ENCODE measurements at regions not wholly inside any gene's neighbourhood (a gene's known extent, or its start where the extent isn't known, plus 50 kb on each side); places are given as distances from the start of the nearest gene placed in this dataset.

- DNase-seq = no peak
Measured at GRCh38 chr2:222798528-222798927, 62.3 kb upstream of the ACSL3 start.

- DNase-seq = no peak
Measured at GRCh38 chr2:222799262-222799918, 61.4 kb upstream of the ACSL3 start.

DNA sequence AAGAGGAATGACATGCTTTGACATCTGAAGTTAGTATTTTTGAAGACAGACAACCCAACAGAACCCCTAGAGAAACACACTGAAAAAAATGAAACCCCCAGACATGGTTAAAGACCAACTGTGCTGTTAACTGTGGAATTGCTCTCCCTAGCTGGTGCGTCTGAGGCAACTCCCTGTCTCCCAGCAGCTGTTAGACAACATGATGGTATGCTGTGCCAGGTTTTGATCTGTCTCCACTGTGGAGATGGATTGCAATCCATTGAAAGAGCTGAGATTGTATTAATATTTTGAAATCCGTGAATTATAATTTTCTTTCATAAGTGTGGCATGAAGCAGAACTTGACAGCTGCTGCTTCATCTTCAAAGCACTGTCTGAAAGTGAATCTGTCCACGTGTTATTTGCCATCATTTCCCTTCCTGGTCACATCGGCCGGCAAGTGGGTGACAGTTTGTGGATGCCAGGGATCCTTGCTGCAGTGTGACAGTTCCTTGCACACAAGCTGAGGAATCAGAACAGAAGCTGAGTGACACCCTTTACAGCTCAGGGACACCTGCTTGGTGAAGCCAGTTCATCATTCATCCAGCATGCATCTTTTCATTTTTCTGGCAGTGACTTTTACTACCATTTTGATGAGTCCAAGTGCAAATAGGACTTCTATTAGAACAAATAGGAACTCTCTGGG lies 58.2 kb upstream of the ACSL3 start:
- DNase-seq = no peak

DNA sequence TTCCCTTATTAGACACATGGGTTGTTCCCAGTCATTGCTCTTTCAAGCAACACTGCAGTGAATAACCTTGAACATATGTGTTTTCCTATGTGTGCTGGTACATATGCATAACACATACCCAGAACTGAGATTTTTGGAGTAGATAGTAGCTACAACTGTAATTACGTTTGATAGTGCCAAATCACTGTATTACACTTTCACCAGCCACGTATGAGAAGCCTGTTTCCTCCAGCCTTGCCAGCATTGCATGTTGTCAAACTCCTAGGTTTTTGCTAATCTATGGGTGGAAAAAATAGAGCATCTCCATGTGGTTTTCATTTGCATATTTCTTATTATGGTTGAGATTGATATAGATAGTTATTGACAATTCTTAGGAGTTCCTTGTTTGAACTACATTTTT lies 56.5 kb upstream of the ACSL3 start:
- no peak for DNase-seq

GRCh38 chr2:222805591-222806304 lies 55.1 kb upstream of the ACSL3 start:
- peak; percentile 39 for DNase-seq

DNA sequence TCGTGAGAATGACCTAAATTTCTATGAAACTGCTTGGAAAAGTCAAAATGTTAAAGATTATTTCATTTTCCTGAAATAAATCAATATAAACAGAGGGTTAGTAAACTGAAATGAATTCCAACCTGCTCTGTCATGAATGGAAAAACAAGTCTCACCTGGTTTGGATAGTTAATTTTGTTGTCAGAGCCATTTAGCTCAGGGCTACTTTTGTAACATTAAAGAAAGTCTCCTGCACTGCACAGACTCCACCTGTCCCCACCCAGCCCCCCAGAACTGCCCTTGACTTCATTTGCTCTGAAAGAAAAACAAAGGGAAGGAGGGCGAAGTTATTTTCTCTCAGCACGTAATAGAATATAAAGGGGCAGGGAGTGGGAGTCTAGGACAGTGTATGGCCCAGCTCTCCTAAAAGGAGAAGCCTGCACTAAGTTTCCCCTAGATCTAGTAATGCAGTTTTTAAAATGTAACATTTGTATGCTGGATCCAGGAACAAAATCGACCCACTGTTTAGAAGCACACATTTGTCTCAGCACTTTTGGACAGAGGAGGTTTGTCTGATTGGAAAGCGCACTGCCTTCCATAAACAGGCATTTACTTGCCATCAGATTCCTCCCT lies 54.2 kb upstream of the ACSL3 start:
- no peak for DNase-seq

GRCh38 chr2:222807431-222807830 lies 53.4 kb upstream of the ACSL3 start:
- no peak for DNase-seq

DNA sequence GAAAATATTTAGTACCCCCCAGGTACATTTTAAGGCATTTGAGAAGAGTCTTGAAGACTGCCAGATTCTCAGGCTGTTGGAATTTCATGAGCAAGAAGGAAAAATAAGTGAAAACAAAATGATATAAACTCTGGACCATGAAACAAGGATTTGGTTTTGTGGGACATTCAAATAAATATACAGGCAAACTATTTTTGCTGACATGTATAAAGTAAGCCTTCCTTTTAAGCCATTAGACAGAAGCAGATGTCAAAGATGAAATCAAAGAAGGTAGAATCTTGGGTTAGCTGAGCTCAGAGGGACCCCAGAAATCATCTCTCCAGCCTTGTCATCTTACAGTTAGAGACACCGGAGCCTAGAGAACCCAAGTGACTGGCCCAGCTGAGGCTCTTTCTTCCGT lies 51.3 kb upstream of the ACSL3 start:
- DNase-seq = no peak

- no peak for DNase-seq
Measured at GRCh38 chr2:222810044-222810443, 50.8 kb upstream of the ACSL3 start.

All from CD4-positive, alpha-beta T cell treated with Interferon gamma for 1 hour (primary cell).